ENCODE measurements at regions not wholly inside any gene's neighbourhood (a gene's known extent, or its start where the extent isn't known, plus 50 kb on each side); places are given as distances from the start of the nearest gene placed in this dataset.

GRCh38 chr14:85441909-85442643, 87.9 kb upstream of the FLRT2 start:
- TF ChIP-seq SPI1 (IDR thresholded peaks at IDR 0.05; ENCODE audit: low read depth, low read length): no peak
- no peak for TF ChIP-seq POLR2AphosphoS5 (IDR thresholded peaks at IDR 0.05; ENCODE audit: low read depth, low read length)
- no peak for TF ChIP-seq POLR2A (IDR thresholded peaks at IDR 0.05; ENCODE audit: low read depth, low read length)
- TF ChIP-seq POU2F2 (IDR thresholded peaks at IDR 0.05; ENCODE audit: low read depth, low read length): no peak
- no peak for TF ChIP-seq TAF1 (IDR thresholded peaks at IDR 0.05; ENCODE audit: low read depth, low read length)
- TF ChIP-seq PAX5 (IDR thresholded peaks at IDR 0.05; ENCODE audit: insufficient read depth, low read length, severe bottlenecking): no peak

All from GM12891 (cell line).